Transverse colon (tissue), 4 donors: ENCODE measurements at regions not wholly inside any gene's neighbourhood (a gene's known extent, or its start where the extent isn't known, plus 50 kb on each side); places are given as distances from the start of the nearest gene placed in this dataset.

Experiments used
- DNase-seq: peaks from one replicate; pipeline ENCODE4 v3.0.0-alpha.2; 2019
- H3K27ac ChIP-seq, 4 donors: fragments of 200-600 bp; sonication (generic); 2 replicates each; pipeline ENCODE4 v1.5.1; 2016 to 2018; ENCODE audit warnings: inconsistent platforms in 4 of 4
- H3K27me3 ChIP-seq: fragments of 200-600 bp; sonication (generic); 2 replicates; pipeline ENCODE4 v1.5.1; 2017; ENCODE audit warnings: inconsistent platforms
- H3K36me3 ChIP-seq, 4 donors: fragments of 200-600 bp; sonication (generic); 2 replicates each; pipeline ENCODE4 v1.5.1; 2017 to 2019; ENCODE audit warnings: inconsistent platforms in 4 of 4
- H3K4me1 ChIP-seq, 4 donors: fragments of 200-600 bp; sonication (generic); 2 replicates each; pipeline ENCODE4 v1.5.1; 2017 to 2020; ENCODE audit warnings: inconsistent platforms in 4 of 4
- H3K4me3 ChIP-seq, 4 donors: fragments of 200-600 bp; sonication (generic); 1 replicate in 1 of 4; 2 replicates in 3 of 4; pipeline versions ENCODE4 v1.5.1 to v1.6.1; 2017 to 2019; ENCODE audit warnings: inconsistent platforms in 4 of 4
- H3K9me3 ChIP-seq, 2 donors: fragments of 200-600 bp; sonication (generic); 2 replicates each; pipeline ENCODE4 v1.5.1; 2017 to 2019; ENCODE audit warnings: inconsistent platforms in 2 of 2
- EP300 ChIP-seq: sonication (generic); formaldehyde crosslinking; IDR thresholded peaks from one replicate; pipeline ENCODE4 v1.6.1; 2017; ENCODE audit warnings: antibody characterized with exemption, low read depth
- POLR2A ChIP-seq: fragments of 450-650 bp; IDR thresholded peaks from one replicate; pipeline ENCODE4 v1.6.1; 2016; ENCODE audit warnings: antibody characterized with exemption, mild to moderate bottlenecking, moderate library complexity
- POLR2AphosphoS5 ChIP-seq, 3 donors: sonication (generic); formaldehyde crosslinking; IDR thresholded peaks; one replicate each; pipeline ENCODE4 v1.6.1; 2016; ENCODE audit warnings: antibody characterized with exemption in 3 of 3
- WGBS, 2 donors: methylation state at CpG; one replicate each; pipeline ENCODE4 v1.1.5; 2018; ENCODE audit warnings: low coverage in 1 of 2; 5-methylcytosine and 5-hydroxymethylcytosine counted together
- in situ Hi-C, 4 donors: fragments of 200-750 bp; cut with MboI; loops; one replicate each; pipeline versions ENCODE4 v1.15.0 to v1.15.1; 2017; ENCODE audit warnings: low sequenced_read_pairs in 3 of 4, low pct_ligation_motif_present in 1 of 4, low pct_unique_long_range_greater_than_20kb in 1 of 4
- intact Hi-C: fragments of 100-400 bp; cut with DNase I; formaldehyde crosslinking; loops from one replicate; pipeline ENCODE4 v1.15.1; 2023; ENCODE audit warnings: low total_unique reads
- TF ChIP-seq, protein P1 (sequence below), 5 experiments: fragments of 200-600 bp in 3 of 5; fragments of 450-650 bp in 2 of 5; sonication (generic) in 3 of 5; IDR thresholded peaks; 1 replicate in 2 of 5; 2 replicates in 3 of 5; pipeline ENCODE4 v1.5.1; 2016 to 2017; ENCODE audit warnings: antibody characterized with exemption in 5 of 5, inconsistent platforms in 3 of 5, mild to moderate bottlenecking in 2 of 5, moderate library complexity in 1 of 5

DNA sequence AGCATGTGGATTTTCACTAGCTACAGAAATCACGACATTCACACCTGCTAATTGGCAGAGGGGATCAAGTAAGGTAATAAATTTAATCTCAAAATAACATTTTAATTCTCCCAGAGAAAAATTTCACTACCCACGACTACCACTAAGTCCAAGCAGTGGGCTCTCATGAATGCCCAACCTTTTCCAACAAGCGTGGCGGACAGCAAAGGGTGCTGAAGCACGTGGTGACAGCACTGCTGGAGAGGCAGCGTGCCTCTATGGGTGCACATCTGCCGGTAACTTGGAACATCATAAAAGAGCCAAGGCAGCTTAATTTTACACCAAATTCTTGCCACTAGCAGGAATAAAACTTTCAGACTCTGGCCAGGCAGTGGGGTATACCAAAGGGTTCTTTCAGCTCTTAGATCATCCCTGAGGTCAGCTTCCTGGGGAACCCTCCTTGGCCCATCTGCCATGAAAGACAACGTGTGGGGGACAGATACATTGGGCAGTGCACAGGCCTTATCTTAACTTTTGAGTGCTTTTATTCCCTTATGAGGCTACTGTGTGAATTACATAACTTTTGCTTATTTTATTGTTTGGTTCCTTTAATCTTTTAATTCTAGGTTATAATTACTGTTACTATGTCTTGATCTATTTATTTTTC lies 206.7 kb upstream of the KCTD7 start:
- Histone ChIP-seq H3K27ac (no peak overlapping the region), H3K4me3 (no peak overlapping the region), H3K9me3 (no peaks in the 10 kb centered on the region), H3K27me3 (no peaks in the 10 kb centered on the region), H3K36me3 (no peaks in the 10 kb centered on the region), H3K4me1 (peaks cover 0 to 7% (median 3%) of the 10 kb centered on the region in 4 donors)
- no peak for DNase-seq
- intact Hi-C loops (no loop called here), in situ Hi-C loops (loop anchor here in 2 of 4 donors (25.0 kb wide), 2 partner anchors 110 to 385 kb away; no protein-coding TSS in a partner anchor)
- WGBS, 2 donors: 90 to 91% methylated on average over 8 of the region's 8 CpGs
- TF ChIP-seq EP300 (no peak), POLR2A (no peak), POLR2AphosphoS5 (IDR thresholded peaks at IDR 0.05) (no peak)
- TF ChIP-seq, protein P1, sequence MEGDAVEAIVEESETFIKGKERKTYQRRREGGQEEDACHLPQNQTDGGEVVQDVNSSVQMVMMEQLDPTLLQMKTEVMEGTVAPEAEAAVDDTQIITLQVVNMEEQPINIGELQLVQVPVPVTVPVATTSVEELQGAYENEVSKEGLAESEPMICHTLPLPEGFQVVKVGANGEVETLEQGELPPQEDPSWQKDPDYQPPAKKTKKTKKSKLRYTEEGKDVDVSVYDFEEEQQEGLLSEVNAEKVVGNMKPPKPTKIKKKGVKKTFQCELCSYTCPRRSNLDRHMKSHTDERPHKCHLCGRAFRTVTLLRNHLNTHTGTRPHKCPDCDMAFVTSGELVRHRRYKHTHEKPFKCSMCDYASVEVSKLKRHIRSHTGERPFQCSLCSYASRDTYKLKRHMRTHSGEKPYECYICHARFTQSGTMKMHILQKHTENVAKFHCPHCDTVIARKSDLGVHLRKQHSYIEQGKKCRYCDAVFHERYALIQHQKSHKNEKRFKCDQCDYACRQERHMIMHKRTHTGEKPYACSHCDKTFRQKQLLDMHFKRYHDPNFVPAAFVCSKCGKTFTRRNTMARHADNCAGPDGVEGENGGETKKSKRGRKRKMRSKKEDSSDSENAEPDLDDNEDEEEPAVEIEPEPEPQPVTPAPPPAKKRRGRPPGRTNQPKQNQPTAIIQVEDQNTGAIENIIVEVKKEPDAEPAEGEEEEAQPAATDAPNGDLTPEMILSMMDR (IDR thresholded peaks at IDR 0.05): no peak

DNA sequence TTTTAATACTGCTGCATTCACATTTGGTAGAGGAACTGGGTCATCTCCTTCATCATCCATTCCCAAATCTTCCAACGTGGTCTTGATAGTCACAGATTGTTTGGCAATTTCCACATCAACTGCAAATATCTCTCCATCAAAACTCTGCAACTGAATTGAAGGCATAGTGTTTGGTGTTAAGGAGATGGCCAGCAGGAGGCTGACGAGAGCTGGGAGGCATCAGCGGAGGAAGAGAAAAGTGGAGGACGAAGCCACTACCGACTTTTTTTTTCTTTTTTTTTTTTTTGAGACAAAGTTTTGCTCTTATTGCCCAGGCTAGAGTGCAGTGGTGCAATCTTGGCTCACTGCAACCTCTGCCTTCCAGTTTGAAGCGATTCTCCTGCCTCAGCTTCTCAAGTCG lies 205.0 kb upstream of the KCTD7 start:
- intact Hi-C loops (no loop called here), in situ Hi-C loops (loop anchor here in 2 of 4 donors (25.0 kb wide), 2 partner anchors 111 to 386 kb away; no protein-coding TSS in a partner anchor)
- no peaks in the 10 kb centered on the region for H3K36me3 ChIP-seq
- TF ChIP-seq, protein P1 (IDR thresholded peaks at IDR 0.05): no peak
- TF ChIP-seq POLR2A: no peak
- TF ChIP-seq EP300: no peak
- no peak for TF ChIP-seq POLR2AphosphoS5 (IDR thresholded peaks at IDR 0.05)
- H3K4me3 ChIP-seq: no peak overlapping the region
- H3K9me3 ChIP-seq: no peaks in the 10 kb centered on the region
- H3K27me3 ChIP-seq: no peaks in the 10 kb centered on the region
- DNase-seq: no peak
- H3K27ac ChIP-seq: no peak overlapping the region
- peaks cover 0 to 7% (median 3%) of the 10 kb centered on the region in 4 donors for H3K4me1 ChIP-seq
- WGBS, 2 donors: 89 to 100% methylated on average over 2 to 7 of the region's 7 CpGs

DNA sequence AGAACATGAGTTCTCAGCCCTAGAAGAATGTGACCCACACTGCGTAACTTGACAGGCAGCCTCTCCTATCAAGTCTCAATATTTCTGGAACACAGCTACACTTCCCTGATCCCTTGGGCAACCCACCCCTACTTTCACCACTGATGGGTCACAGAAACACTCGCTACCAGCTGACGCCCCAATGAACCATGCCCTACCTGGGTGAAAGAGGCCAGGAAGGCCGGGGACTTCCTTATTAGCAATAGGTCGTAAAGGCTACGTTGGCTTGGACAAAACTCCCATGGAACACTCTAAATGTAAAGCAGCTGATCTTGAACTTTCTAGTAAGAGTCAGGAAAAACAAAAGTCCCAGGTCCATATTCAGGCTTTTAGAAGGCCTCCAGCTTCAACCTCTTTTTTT lies 202.3 kb upstream of the KCTD7 start:
- no peaks in the 10 kb centered on the region for H3K27me3 ChIP-seq
- H3K4me1 ChIP-seq: peaks cover 0 to 18% (median 3%) of the 10 kb centered on the region in 4 donors
- no peak for TF ChIP-seq EP300
- TF ChIP-seq POLR2AphosphoS5 (IDR thresholded peaks at IDR 0.05): no peak
- no peak for TF ChIP-seq POLR2A
- TF ChIP-seq, protein P1 (IDR thresholded peaks at IDR 0.05): no peak
- H3K36me3 ChIP-seq: no peaks in the 10 kb centered on the region
- in situ Hi-C loops (no loop called here), intact Hi-C loops (no loop called here)
- H3K4me3 ChIP-seq: no peak overlapping the region
- DNase-seq: peak; percentile 41
- WGBS, 2 donors: 50 to 67% methylated on average over 2 to 6 of the region's 6 CpGs
- no peaks in the 10 kb centered on the region for H3K9me3 ChIP-seq
- no peak overlapping the region for H3K27ac ChIP-seq

DNA sequence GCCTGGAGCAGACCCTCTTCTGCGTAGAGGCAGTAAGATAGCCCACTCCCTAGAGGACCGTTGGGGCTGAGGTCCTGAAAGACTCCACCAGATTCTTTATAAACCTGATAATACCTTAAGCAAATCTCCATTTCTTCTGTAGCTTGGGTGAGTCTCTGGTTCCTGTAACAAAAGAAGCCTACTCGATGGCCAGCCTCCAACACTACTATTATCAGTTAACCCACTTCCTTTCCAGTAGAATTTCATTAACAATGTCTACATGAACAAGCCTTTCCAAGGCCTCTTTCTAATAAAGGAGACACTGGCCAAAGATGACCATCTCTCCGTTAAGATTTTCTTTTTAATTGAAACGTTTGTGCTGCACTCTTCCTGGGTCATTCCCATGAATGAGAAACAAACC lies 201.7 kb upstream of the KCTD7 start:
- Histone ChIP-seq H3K27ac (no peak overlapping the region), H3K27me3 (no peaks in the 10 kb centered on the region), H3K9me3 (no peaks in the 10 kb centered on the region), H3K4me1 (peaks cover 0 to 18% (median 3%) of the 10 kb centered on the region in 4 donors), H3K4me3 (no peak overlapping the region), H3K36me3 (no peaks in the 10 kb centered on the region)
- no peak for TF ChIP-seq EP300
- TF ChIP-seq POLR2A: no peak
- TF ChIP-seq POLR2AphosphoS5 (IDR thresholded peaks at IDR 0.05): no peak
- TF ChIP-seq, protein P1 (IDR thresholded peaks at IDR 0.05): no peak
- in situ Hi-C loops: no loop called here
- intact Hi-C loops: no loop called here
- no peak for DNase-seq
- WGBS, 2 donors: 86 to 91% methylated on average over 4 to 5 of the region's 5 CpGs
